K562 (cell line): ENCODE measurements at regions not wholly inside any gene's neighbourhood (a gene's known extent, or its start where the extent isn't known, plus 50 kb on each side); places are given as distances from the start of the nearest gene placed in this dataset.

Experiments used
- NR2F6 ChIP-seq: fragments of 450-650 bp; formaldehyde crosslinking; IDR thresholded peaks from 2 replicates; pipeline ENCODE4 v1.4.0; 2020; ENCODE audit warnings: mild to moderate bottlenecking
- PML ChIP-seq: IDR thresholded peaks from 2 replicates; pipeline ENCODE4 v1.6.1; 2012; ENCODE audit warnings: low read length, inconsistent platforms
- POLR2AphosphoS5 ChIP-seq: IDR thresholded peaks from 2 replicates; pipeline ENCODE4 v1.6.1; 2011; ENCODE audit warnings: mild to moderate bottlenecking, low read depth, low read length, moderate library complexity; ENCODE audit not compliant: control insufficient read depth, insufficient read depth
- SIN3A ChIP-seq, 2 experiments: fragments of 150-350 bp in 1 of 2; IDR thresholded peaks; 2 replicates each; pipeline ENCODE4 v1.6.1; 2011 to 2016; ENCODE audit warnings: borderline replicate concordance in 2 of 2, low read depth in 2 of 2, low read length in 2 of 2, mild to moderate bottlenecking in 2 of 2, moderate library complexity in 2 of 2; ENCODE audit not compliant: control insufficient read depth in 1 of 2
- SOX6 ChIP-seq: fragments of 450-650 bp; IDR thresholded peaks from 2 replicates; pipeline ENCODE4 v1.6.1; 2014; ENCODE audit warnings: mild to moderate bottlenecking
- TEAD2 ChIP-seq: fragments of 450-650 bp; IDR thresholded peaks from 2 replicates; pipeline ENCODE4 v1.6.1; 2016; ENCODE audit warnings: missing genetic modification characterization, control low read depth, missing compliant biosample characterization
- ZNF354B ChIP-seq: fragments of 250-450 bp; sonication (Bioruptor Pico); IDR thresholded peaks from 2 replicates; pipeline ENCODE4 v1.4.0; 2020
- ZNF431 ChIP-seq: sonication (generic); formaldehyde crosslinking; IDR thresholded peaks from 2 replicates; pipeline ENCODE4 v1.8.0; 2022; ENCODE audit warnings: mild to moderate bottlenecking, missing genetic modification reagents
- TF ChIP-seq, protein P1 (sequence below), 3 experiments: IDR thresholded peaks in 2 of 3; conservative IDR thresholded peaks in 1 of 3; 2 replicates each; pipeline ENCODE4 v1.5.1; 2011 to 2012; ENCODE audit warnings: low read length in 3 of 3, mild to moderate bottlenecking in 3 of 3, control low read depth in 2 of 3, improper control_type of control experiment in 1 of 3, inconsistent platforms in 1 of 3, low read depth in 1 of 3, mixed read lengths in 1 of 3, moderate library complexity in 1 of 3; ENCODE audit not compliant: insufficient read depth in 2 of 3
- TF ChIP-seq, protein P2 (sequence below), 2 experiments: fragments of 450-650 bp; IDR thresholded peaks; 2 replicates each; pipeline ENCODE4 v1.6.1; 2018; ENCODE audit warnings: mild to moderate bottlenecking in 2 of 2, low read depth in 1 of 2; ENCODE audit not compliant: partially characterized antibody in 2 of 2
- TF ChIP-seq, protein P3 (sequence below): fragments of 250-450 bp; sonication (Bioruptor Pico); IDR thresholded peaks from 2 replicates; pipeline ENCODE4 v1.8.0; 2021; ENCODE audit warnings: moderate library complexity, mild to moderate bottlenecking, inconsistent platforms
- TF ChIP-seq, protein P4 (sequence below): sonication (generic); formaldehyde crosslinking; IDR thresholded peaks from 2 replicates; pipeline ENCODE4 v1.8.1; 2022; ENCODE audit warnings: missing genetic modification reagents
- TF ChIP-seq, protein P5 (sequence below): fragments of 450-650 bp; formaldehyde crosslinking; IDR thresholded peaks from 2 replicates; pipeline ENCODE4 v1.4.0; 2022; ENCODE audit warnings: mild to moderate bottlenecking, moderate library complexity

DNA sequence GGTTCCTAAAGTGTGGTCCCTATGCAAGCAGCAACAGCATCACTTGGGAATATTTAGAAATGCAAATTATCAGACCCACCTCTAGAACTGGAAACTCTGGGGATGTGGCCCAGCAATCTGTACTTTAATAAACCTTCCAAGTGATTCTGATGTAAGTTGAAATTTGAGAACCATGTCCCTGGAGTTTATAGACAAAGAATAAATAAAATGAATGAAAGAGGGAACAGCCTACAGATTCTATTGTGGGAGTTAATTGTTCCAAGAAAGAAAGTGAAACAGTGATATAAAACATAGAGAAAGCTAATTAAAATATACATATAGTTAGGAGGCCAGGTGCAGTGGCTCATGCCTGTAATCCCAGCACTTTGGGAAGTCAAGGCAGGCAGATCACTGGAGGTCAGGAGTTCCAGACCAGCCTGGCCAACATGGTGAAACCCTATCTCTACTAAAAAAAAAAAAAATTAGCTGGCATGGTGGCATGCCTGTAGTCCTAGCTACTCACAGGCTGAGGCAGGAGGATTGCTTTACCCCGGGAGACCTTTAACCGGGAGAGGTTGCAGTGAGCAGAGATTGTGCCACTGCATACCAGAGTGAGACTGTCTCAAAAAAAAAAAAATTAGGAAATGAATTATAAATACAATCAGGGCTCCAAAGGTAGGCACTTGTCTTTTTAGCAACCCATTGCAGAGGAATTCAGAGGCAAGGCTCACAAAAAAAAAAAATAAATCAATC, 507.5 kb downstream of the NAV3 start:
- TF ChIP-seq ZNF431 (CRISPR knock-in tag) (no peak), PML (no peak), SIN3A (IDR thresholded peaks at IDR 0.05; ENCODE audit: borderline replicate concordance in 2 of 2, control insufficient read depth in 1 of 2, low read depth in 2 of 2, low read length in 2 of 2) (no peak), SOX6 (no peak), NR2F6 (CRISPR knock-in tag) (no peak), TEAD2 (tag) (no peak), POLR2AphosphoS5 (no peak), ZNF354B (CRISPR knock-in tag) (no peak)
- TF ChIP-seq, protein P1, sequence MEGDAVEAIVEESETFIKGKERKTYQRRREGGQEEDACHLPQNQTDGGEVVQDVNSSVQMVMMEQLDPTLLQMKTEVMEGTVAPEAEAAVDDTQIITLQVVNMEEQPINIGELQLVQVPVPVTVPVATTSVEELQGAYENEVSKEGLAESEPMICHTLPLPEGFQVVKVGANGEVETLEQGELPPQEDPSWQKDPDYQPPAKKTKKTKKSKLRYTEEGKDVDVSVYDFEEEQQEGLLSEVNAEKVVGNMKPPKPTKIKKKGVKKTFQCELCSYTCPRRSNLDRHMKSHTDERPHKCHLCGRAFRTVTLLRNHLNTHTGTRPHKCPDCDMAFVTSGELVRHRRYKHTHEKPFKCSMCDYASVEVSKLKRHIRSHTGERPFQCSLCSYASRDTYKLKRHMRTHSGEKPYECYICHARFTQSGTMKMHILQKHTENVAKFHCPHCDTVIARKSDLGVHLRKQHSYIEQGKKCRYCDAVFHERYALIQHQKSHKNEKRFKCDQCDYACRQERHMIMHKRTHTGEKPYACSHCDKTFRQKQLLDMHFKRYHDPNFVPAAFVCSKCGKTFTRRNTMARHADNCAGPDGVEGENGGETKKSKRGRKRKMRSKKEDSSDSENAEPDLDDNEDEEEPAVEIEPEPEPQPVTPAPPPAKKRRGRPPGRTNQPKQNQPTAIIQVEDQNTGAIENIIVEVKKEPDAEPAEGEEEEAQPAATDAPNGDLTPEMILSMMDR (IDR thresholded peaks at IDR 0.05 in 2 of 3, conservative IDR thresholded peaks at IDR 0.05 in 1 of 3; ENCODE audit: insufficient read depth in 2 of 3, low read depth in 1 of 3, low read length in 3 of 3) = no peak
- TF ChIP-seq, protein P2, sequence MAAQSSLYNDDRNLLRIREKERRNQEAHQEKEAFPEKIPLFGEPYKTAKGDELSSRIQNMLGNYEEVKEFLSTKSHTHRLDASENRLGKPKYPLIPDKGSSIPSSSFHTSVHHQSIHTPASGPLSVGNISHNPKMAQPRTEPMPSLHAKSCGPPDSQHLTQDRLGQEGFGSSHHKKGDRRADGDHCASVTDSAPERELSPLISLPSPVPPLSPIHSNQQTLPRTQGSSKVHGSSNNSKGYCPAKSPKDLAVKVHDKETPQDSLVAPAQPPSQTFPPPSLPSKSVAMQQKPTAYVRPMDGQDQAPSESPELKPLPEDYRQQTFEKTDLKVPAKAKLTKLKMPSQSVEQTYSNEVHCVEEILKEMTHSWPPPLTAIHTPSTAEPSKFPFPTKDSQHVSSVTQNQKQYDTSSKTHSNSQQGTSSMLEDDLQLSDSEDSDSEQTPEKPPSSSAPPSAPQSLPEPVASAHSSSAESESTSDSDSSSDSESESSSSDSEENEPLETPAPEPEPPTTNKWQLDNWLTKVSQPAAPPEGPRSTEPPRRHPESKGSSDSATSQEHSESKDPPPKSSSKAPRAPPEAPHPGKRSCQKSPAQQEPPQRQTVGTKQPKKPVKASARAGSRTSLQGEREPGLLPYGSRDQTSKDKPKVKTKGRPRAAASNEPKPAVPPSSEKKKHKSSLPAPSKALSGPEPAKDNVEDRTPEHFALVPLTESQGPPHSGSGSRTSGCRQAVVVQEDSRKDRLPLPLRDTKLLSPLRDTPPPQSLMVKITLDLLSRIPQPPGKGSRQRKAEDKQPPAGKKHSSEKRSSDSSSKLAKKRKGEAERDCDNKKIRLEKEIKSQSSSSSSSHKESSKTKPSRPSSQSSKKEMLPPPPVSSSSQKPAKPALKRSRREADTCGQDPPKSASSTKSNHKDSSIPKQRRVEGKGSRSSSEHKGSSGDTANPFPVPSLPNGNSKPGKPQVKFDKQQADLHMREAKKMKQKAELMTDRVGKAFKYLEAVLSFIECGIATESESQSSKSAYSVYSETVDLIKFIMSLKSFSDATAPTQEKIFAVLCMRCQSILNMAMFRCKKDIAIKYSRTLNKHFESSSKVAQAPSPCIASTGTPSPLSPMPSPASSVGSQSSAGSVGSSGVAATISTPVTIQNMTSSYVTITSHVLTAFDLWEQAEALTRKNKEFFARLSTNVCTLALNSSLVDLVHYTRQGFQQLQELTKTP (IDR thresholded peaks at IDR 0.05; ENCODE audit: low read depth in 1 of 2, partially characterized antibody in 2 of 2) = no peak
- TF ChIP-seq, protein P3, sequence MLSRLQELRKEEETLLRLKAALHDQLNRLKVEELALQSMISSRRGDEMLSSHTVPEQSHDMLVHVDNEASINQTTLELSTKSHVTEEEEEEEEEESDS = no peak
- TF ChIP-seq, protein P4, sequence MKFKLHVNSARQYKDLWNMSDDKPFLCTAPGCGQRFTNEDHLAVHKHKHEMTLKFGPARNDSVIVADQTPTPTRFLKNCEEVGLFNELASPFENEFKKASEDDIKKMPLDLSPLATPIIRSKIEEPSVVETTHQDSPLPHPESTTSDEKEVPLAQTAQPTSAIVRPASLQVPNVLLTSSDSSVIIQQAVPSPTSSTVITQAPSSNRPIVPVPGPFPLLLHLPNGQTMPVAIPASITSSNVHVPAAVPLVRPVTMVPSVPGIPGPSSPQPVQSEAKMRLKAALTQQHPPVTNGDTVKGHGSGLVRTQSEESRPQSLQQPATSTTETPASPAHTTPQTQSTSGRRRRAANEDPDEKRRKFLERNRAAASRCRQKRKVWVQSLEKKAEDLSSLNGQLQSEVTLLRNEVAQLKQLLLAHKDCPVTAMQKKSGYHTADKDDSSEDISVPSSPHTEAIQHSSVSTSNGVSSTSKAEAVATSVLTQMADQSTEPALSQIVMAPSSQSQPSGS (CRISPR knock-in tag) = no peak
- TF ChIP-seq, protein P5, sequence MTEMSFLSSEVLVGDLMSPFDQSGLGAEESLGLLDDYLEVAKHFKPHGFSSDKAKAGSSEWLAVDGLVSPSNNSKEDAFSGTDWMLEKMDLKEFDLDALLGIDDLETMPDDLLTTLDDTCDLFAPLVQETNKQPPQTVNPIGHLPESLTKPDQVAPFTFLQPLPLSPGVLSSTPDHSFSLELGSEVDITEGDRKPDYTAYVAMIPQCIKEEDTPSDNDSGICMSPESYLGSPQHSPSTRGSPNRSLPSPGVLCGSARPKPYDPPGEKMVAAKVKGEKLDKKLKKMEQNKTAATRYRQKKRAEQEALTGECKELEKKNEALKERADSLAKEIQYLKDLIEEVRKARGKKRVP (CRISPR knock-in tag) = no peak
